ENCODE measurements at regions not wholly inside any gene's neighbourhood (a gene's known extent, or its start where the extent isn't known, plus 50 kb on each side); places are given as distances from the start of the nearest gene placed in this dataset.

DNA sequence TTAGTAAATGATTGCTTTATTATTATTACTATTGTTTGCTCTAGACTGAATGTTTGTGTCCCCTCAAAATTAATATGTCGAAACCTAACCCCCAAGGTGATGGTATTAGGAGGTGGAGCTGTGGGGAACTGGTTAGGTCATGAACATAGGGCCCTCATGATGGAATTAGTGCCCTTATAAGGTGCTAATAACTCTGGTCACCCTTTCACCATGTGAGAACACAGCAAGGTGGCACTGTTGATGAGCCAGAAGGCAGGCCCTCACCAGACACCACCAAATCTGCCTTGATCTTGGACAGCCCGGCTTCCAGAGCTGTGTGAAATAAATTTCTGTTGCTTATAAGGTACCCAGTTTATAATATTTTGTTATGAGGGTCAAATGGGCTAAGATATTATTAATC, 95.8 kb downstream of the BDNF start:
- Mint-ChIP-seq H3K9me3 (ENCODE audit: low read depth) (no peaks in the 10 kb centered on the region), H3K36me3 (ENCODE audit: insufficient read depth) (no peaks in the 10 kb centered on the region), H3K27ac (no peak overlapping the region), H3K27me3 (no peaks in the 10 kb centered on the region), H3K4me1 (ENCODE audit: low read depth) (no peaks in the 10 kb centered on the region), H3K4me3 (ENCODE audit: low read depth) (no peak overlapping the region)
- no peak for DNase-seq (ENCODE audit: low spot score, unreplicated experiment)
- TF ChIP-seq, protein P1, sequence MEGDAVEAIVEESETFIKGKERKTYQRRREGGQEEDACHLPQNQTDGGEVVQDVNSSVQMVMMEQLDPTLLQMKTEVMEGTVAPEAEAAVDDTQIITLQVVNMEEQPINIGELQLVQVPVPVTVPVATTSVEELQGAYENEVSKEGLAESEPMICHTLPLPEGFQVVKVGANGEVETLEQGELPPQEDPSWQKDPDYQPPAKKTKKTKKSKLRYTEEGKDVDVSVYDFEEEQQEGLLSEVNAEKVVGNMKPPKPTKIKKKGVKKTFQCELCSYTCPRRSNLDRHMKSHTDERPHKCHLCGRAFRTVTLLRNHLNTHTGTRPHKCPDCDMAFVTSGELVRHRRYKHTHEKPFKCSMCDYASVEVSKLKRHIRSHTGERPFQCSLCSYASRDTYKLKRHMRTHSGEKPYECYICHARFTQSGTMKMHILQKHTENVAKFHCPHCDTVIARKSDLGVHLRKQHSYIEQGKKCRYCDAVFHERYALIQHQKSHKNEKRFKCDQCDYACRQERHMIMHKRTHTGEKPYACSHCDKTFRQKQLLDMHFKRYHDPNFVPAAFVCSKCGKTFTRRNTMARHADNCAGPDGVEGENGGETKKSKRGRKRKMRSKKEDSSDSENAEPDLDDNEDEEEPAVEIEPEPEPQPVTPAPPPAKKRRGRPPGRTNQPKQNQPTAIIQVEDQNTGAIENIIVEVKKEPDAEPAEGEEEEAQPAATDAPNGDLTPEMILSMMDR (IDR thresholded peaks at IDR 0.05; ENCODE audit: unreplicated experiment): no peak

DNA sequence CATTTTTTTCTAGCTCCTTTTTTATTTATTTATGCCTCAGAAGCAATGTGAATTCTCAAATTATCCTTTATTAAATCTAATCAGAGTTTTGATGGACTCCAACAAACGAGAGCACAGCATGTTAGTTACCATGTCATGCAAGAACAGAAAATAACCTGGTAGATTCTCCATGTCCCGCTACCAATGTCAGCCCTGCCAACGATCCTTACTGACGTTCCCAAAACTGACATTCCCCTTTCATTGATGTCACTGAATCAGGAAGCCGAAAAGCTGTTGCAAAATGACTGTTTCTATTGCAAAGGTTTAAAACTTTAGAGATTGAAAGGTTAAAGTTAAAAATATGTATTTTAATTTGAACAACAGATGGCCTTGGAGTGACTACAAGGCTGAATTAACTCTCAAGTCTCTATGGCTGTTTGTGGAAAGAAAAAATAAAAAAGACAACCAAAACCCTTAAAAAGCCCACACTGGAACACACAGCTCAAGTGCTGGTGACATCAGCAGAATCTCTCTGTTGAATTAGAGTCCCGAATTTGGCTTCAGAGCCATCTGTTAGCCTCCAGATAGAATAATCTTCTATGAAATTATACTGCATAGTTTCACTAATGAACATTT, 96.8 kb downstream of the BDNF start:
- H3K4me1 Mint-ChIP-seq (ENCODE audit: low read depth): no peaks in the 10 kb centered on the region
- H3K27me3 Mint-ChIP-seq: no peaks in the 10 kb centered on the region
- no peak for DNase-seq (ENCODE audit: low spot score, unreplicated experiment)
- H3K36me3 Mint-ChIP-seq (ENCODE audit: insufficient read depth): no peaks in the 10 kb centered on the region
- no peaks in the 10 kb centered on the region for H3K9me3 Mint-ChIP-seq (ENCODE audit: low read depth)
- no peak overlapping the region for H3K4me3 Mint-ChIP-seq (ENCODE audit: low read depth)
- TF ChIP-seq, protein P1 (IDR thresholded peaks at IDR 0.05; ENCODE audit: unreplicated experiment): no peak
- no peak overlapping the region for H3K27ac Mint-ChIP-seq

DNA sequence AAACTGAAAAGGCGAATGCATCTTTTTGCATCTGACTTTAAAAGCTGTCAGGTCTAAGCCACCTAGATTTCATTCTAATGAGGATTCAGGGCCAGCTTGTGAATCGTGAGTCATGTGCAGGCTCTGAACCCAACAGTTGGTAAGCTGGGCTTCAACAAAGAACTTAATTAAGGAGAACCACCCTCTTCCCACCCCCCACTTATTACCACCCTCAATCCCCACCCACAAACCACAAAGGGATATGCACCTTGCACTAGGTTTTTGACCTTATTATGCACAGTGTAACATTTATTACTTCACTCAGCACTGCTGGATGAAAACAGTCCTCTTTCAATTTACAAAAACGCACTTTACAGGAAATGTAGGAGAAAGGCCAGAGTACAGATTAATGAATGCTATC, 94.1 kb upstream of the LIN7C start:
- DNase-seq (ENCODE audit: low spot score, unreplicated experiment): no peak
- Mint-ChIP-seq H3K27me3 (no peaks in the 10 kb centered on the region), H3K9me3 (ENCODE audit: low read depth) (no peaks in the 10 kb centered on the region), H3K4me3 (ENCODE audit: low read depth) (no peak overlapping the region), H3K27ac (no peak overlapping the region), H3K4me1 (ENCODE audit: low read depth) (no peaks in the 10 kb centered on the region), H3K36me3 (ENCODE audit: insufficient read depth) (no peaks in the 10 kb centered on the region)
- TF ChIP-seq, protein P1 (IDR thresholded peaks at IDR 0.05; ENCODE audit: unreplicated experiment): no peak

DNA sequence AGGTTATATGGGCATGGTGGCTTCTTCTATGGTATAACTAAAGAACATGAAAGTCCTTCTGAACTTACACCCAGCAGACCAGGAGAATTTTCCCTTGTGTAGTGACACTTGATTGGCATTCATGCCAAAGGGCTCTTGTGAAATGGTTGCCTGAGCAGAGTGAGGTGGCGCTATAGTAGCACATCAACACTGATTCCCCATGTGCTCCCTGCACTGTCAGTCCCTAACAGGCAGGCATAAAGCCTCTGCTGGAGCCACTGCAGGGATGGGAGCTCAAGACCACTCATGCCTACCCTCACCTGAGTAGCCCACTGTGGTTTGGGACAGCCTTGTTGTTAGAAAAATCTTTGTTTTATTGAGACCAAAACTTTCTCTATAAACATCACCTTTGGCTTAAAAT, 92.6 kb upstream of the LIN7C start:
- H3K4me1 Mint-ChIP-seq (ENCODE audit: low read depth): no peaks in the 10 kb centered on the region
- no peak for DNase-seq (ENCODE audit: low spot score, unreplicated experiment)
- H3K27ac Mint-ChIP-seq: no peak overlapping the region
- no peaks in the 10 kb centered on the region for H3K27me3 Mint-ChIP-seq
- H3K36me3 Mint-ChIP-seq (ENCODE audit: insufficient read depth): no peaks in the 10 kb centered on the region
- H3K4me3 Mint-ChIP-seq (ENCODE audit: low read depth): no peak overlapping the region
- TF ChIP-seq, protein P1 (IDR thresholded peaks at IDR 0.05; ENCODE audit: unreplicated experiment): no peak
- no peaks in the 10 kb centered on the region for H3K9me3 Mint-ChIP-seq (ENCODE audit: low read depth)

DNA sequence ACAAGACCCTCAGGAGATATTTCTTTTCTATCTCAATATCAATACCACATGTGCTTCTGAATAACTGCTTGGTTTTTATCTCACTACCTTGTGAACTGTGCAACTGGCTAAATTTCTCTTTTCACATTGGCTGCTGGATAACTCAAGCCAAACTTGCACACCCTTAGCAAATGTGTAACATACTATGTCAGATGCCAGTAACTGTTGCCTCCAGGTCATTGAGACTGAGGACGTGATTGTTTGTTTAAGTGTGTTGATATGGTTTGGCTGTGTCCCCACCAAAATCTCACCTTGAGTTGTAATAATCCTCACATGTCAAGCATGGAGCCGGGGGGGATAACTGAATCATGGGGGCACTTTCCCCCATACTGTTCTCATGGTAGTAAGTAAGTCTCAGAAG, 90.2 kb upstream of the LIN7C start:
- Mint-ChIP-seq H3K36me3 (ENCODE audit: insufficient read depth) (no peaks in the 10 kb centered on the region), H3K4me3 (ENCODE audit: low read depth) (no peak overlapping the region), H3K4me1 (ENCODE audit: low read depth) (no peaks in the 10 kb centered on the region), H3K27me3 (no peaks in the 10 kb centered on the region), H3K27ac (no peak overlapping the region), H3K9me3 (ENCODE audit: low read depth) (no peaks in the 10 kb centered on the region)
- TF ChIP-seq, protein P1 (IDR thresholded peaks at IDR 0.05; ENCODE audit: unreplicated experiment): no peak
- DNase-seq (ENCODE audit: low spot score, unreplicated experiment): no peak

Measured in progenitor cell of endocrine pancreas (in vitro differentiated cells).